Astrocyte (in vitro differentiated cells and primary cell): ENCODE measurements at regions not wholly inside any gene's neighbourhood (a gene's known extent, or its start where the extent isn't known, plus 50 kb on each side); places are given as distances from the start of the nearest gene placed in this dataset.

Experiments used
- DNase-seq: peaks from one replicate; pipeline ENCODE4 v3.0.0-alpha.2; 2010; ENCODE audit warnings: low read depth
- FAIRE-seq: peaks from 2 replicates; lab custom pipeline; 2011; peaks lifted over from hg19 to GRCh38; lab: Jason Lieb, UNC
- H2AFZ ChIP-seq: 2 replicates; pipeline ENCODE4 v1.6.0; 2012; ENCODE audit warnings: low read depth, low read length, inconsistent platforms
- H3K27ac ChIP-seq: 2 replicates; pipeline ENCODE4 v1.5.1; 2011; ENCODE audit warnings: low read depth, low read length, inconsistent platforms
- H3K27me3 ChIP-seq: 2 replicates; pipeline ENCODE4 v1.6.0; 2011; ENCODE audit warnings: low read length, inconsistent platforms; ENCODE audit not compliant: insufficient read depth
- H3K36me3 ChIP-seq: 2 replicates; pipeline ENCODE4 v1.5.1; 2011; ENCODE audit warnings: low read length, inconsistent platforms; ENCODE audit not compliant: insufficient read depth
- H3K4me1 ChIP-seq: 2 replicates; pipeline ENCODE4 v1.5.1; 2011; ENCODE audit warnings: low read length, inconsistent platforms; ENCODE audit not compliant: insufficient read depth
- H3K4me2 ChIP-seq: 2 replicates; pipeline ENCODE4 v1.6.0; 2012; ENCODE audit warnings: low read length, inconsistent platforms
- H3K4me3 ChIP-seq: 2 replicates; pipeline ENCODE4 v1.5.1; 2011; ENCODE audit warnings: low read depth, mild to moderate bottlenecking, low read length, inconsistent platforms; ENCODE audit not compliant: insufficient read depth
- H3K79me2 ChIP-seq: 2 replicates; pipeline ENCODE4 v1.6.0; 2012; ENCODE audit warnings: mild to moderate bottlenecking, low read length, inconsistent platforms; ENCODE audit not compliant: insufficient read depth
- H3K9ac ChIP-seq: 2 replicates; pipeline ENCODE4 v1.6.0; 2012; ENCODE audit warnings: mild to moderate bottlenecking, low read length, inconsistent platforms
- H3K9me3 ChIP-seq: 2 replicates; pipeline ENCODE4 v1.5.1; 2012; ENCODE audit warnings: low read depth, mild to moderate bottlenecking, low read length, inconsistent platforms; ENCODE audit not compliant: insufficient read depth
- H4K20me1 ChIP-seq: 2 replicates; pipeline ENCODE4 v1.6.0; 2012; ENCODE audit warnings: low read length, inconsistent platforms; ENCODE audit not compliant: insufficient read depth
- H3K27ac Mint-ChIP-seq: one replicate; pipeline ENCODE4 v1.8.0; 2021; ENCODE audit warnings: mild to moderate bottlenecking, mixed read lengths; ENCODE audit not compliant: unreplicated experiment
- H3K27me3 Mint-ChIP-seq: one replicate; pipeline ENCODE4 v1.8.0; 2021; ENCODE audit warnings: low read depth, mixed read lengths; ENCODE audit not compliant: unreplicated experiment
- H3K36me3 Mint-ChIP-seq: one replicate; pipeline ENCODE4 v1.8.0; 2021; ENCODE audit warnings: low read depth, mixed read lengths; ENCODE audit not compliant: unreplicated experiment
- H3K4me1 Mint-ChIP-seq: one replicate; pipeline ENCODE4 v1.8.0; 2021; ENCODE audit warnings: low read depth, mixed read lengths; ENCODE audit not compliant: unreplicated experiment
- H3K4me3 Mint-ChIP-seq: one replicate; pipeline ENCODE4 v1.8.0; 2021; ENCODE audit warnings: mild to moderate bottlenecking, moderate library complexity, mixed read lengths; ENCODE audit not compliant: unreplicated experiment
- H3K9me3 Mint-ChIP-seq: one replicate; pipeline ENCODE4 v1.8.0; 2021; ENCODE audit warnings: mild to moderate bottlenecking, mixed read lengths; ENCODE audit not compliant: unreplicated experiment
- CTCF ChIP-seq: IDR thresholded peaks from 2 replicates; pipeline ENCODE4 v1.5.1; 2011; ENCODE audit warnings: low read depth, mild to moderate bottlenecking, inconsistent platforms, low read length, moderate library complexity; ENCODE audit not compliant: insufficient read depth
- EZH2 ChIP-seq: IDR thresholded peaks from 2 replicates; pipeline ENCODE4 v1.6.1; 2012; ENCODE audit warnings: mild to moderate bottlenecking, low read length, inconsistent platforms; ENCODE audit not compliant: insufficient read depth

GRCh38 chr6:84554706-84555105, 209.7 kb downstream of the TBX18 start:
- Mint-ChIP-seq H3K4me3 (no peak overlapping the region), H3K27ac (no peak overlapping the region), H3K4me1 (peaks cover 3% of the 10 kb centered on the region), H3K36me3 (peaks cover 4% of the 10 kb centered on the region), H3K9me3 (no peaks in the 10 kb centered on the region), H3K27me3 (no peaks in the 10 kb centered on the region)
- Histone ChIP-seq H3K9ac (no peak overlapping the region), H3K79me2 (no peaks in the 10 kb centered on the region), H3K27ac (no peak overlapping the region), H3K4me1 (no peaks in the 10 kb centered on the region), H4K20me1 (no peaks in the 10 kb centered on the region), H3K9me3 (no peaks in the 10 kb centered on the region), H3K36me3 (no peaks in the 10 kb centered on the region), H2AFZ (no peak overlapping the region), H3K27me3 (no peaks in the 10 kb centered on the region), H3K4me3 (no peak overlapping the region), H3K4me2 (no peak overlapping the region)
- FAIRE-seq (no peak), DNase-seq (no peak)
- TF ChIP-seq EZH2 (no peak), CTCF (no peak)

GRCh38 chr6:84554074-84554473, 210.3 kb downstream of the TBX18 start:
- Histone ChIP-seq H3K9ac (no peak overlapping the region), H3K27ac (no peak overlapping the region), H3K4me1 (no peaks in the 10 kb centered on the region), H3K79me2 (no peaks in the 10 kb centered on the region), H3K9me3 (no peaks in the 10 kb centered on the region), H3K36me3 (no peaks in the 10 kb centered on the region), H3K4me3 (no peak overlapping the region), H3K4me2 (no peak overlapping the region), H3K27me3 (no peaks in the 10 kb centered on the region), H4K20me1 (no peaks in the 10 kb centered on the region), H2AFZ (no peak overlapping the region)
- H3K9me3 Mint-ChIP-seq = no peaks in the 10 kb centered on the region
- no peak for TF ChIP-seq EZH2
- no peak for TF ChIP-seq CTCF
- H3K4me1 Mint-ChIP-seq = peaks cover 3% of the 10 kb centered on the region
- FAIRE-seq (no peak), DNase-seq (no peak)
- no peaks in the 10 kb centered on the region for H3K27me3 Mint-ChIP-seq
- H3K27ac Mint-ChIP-seq = no peak overlapping the region
- peaks cover 4% of the 10 kb centered on the region for H3K36me3 Mint-ChIP-seq
- H3K4me3 Mint-ChIP-seq = no peak overlapping the region

GRCh38 chr6:84553527-84553926, 210.9 kb downstream of the TBX18 start:
- Mint-ChIP-seq H3K9me3 (no peaks in the 10 kb centered on the region), H3K4me3 (no peak overlapping the region), H3K4me1 (peaks cover 3% of the 10 kb centered on the region), H3K27me3 (no peaks in the 10 kb centered on the region), H3K36me3 (peaks cover 4% of the 10 kb centered on the region), H3K27ac (no peak overlapping the region)
- no peaks in the 10 kb centered on the region for H3K27me3 ChIP-seq
- no peaks in the 10 kb centered on the region for H3K9me3 ChIP-seq
- no peak overlapping the region for H3K9ac ChIP-seq
- no peak overlapping the region for H3K27ac ChIP-seq
- H3K36me3 ChIP-seq = no peaks in the 10 kb centered on the region
- TF ChIP-seq EZH2 (no peak), CTCF (no peak)
- no peaks in the 10 kb centered on the region for H4K20me1 ChIP-seq
- no peak overlapping the region for H2AFZ ChIP-seq
- no peak for FAIRE-seq
- H3K79me2 ChIP-seq = no peaks in the 10 kb centered on the region
- no peak for DNase-seq
- H3K4me3 ChIP-seq = no peak overlapping the region
- H3K4me2 ChIP-seq = no peak overlapping the region
- no peaks in the 10 kb centered on the region for H3K4me1 ChIP-seq
